Effector CD4-positive, alpha-beta T cell (primary cell): ENCODE measurements at regions not wholly inside any gene's neighbourhood (a gene's known extent, or its start where the extent isn't known, plus 50 kb on each side); places are given as distances from the start of the nearest gene placed in this dataset.
"Not testable (repeated sequence)": the region's sequence is repeated elsewhere in the genome, so short reads cannot be mapped to it uniquely, and the experiment has no call there.

ENCODE experiments used
- DNase-seq: peaks from one replicate; pipeline ENCODE4 v3.0.0-alpha.2; 2020

DNA sequence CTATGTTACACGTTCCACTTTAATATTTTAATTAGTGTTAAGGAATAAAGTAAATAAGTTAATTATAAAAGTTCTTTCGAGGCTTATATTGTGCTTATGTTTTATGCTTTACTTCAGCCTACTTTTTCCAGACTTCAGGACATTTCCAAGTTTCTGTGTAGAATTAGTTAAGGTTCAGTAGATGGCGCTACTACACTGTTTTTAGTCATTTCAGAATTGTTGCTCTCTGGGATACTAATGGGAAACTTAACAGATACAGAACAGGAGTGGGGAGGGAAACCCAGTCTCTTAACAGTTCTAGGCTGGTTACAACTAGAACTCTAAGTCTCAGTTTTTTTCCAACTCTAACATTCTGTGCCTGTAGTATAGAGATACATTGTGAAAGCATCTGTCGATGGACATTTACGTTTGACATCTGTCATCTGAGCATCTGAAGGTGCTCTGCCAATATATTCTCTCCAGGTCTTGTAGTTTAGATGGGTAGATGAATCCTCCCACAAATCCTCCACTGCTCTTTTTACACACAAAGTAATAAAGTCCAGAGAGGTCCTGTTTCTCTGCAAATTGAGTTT lies 56.8 kb upstream of the FAM171A1 start:
- no peak for DNase-seq

DNA sequence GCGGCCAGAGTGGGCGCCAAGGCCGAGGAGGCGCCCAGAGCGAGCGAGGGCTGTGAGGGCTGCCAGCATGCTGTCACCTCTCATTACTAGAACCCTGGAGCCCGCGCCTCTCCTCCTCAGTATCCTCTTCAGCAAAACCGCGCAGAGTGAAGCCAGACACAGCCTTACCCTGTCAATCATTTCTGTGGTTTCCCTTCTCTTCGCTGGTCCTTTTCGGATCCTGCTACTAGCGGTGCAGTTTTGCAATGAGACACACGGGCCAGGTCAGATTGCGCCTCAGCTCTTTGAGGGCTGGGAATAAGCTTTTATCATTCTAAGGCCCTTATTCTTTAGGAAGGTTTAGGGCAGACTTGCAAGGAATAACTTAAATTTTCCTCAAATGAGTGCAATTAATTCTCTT lies 55.5 kb upstream of the FAM171A1 start:
- DNase-seq, result no peak

DNA sequence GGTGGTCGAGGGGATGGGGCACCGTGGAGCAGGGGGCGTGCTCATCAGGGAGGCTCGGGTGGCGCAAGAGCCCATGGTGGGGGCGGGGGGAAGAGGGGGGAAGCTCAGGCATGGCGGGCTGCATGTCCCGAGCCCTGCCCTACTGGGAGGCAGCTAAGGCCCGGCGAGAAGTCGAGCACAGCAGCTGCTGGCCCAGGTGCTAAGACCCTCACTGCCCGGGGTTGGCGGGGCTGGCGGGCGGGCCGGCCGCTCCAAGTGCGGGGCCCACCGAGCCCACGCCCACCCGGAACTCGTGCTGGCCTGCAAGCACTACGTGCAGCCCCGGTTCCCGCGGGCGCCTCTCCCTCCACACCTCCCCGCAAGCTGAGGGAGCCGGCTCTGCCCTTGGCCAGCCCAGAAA lies 55.0 kb upstream of the FAM171A1 start:
- DNase-seq, result no peak

DNA sequence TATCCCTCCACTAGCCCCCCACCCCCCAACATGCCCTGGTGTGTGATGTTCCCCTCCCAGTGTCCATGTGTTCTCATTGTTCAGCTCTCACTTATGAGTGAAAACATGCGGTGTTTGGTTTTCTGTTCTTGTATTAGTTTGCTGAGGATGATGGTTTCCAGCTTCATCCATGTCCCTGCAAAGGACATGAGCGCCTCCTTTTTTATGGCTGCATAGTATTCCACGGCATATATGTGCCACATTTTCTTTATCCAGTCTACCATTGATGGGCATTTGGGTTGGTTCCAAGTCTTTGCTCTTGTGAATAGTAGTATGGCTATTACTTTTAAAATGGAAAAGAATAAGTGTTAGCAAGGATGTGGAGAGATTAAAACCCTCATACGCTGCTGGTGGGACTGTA lies 50.8 kb upstream of the FAM171A1 start:
- DNase-seq, result not testable (repeated sequence)
